ENCODE measurements at regions not wholly inside any gene's neighbourhood (a gene's known extent, or its start where the extent isn't known, plus 50 kb on each side); places are given as distances from the start of the nearest gene placed in this dataset.
"Not testable (repeated sequence)": the region's sequence is repeated elsewhere in the genome, so short reads cannot be mapped to it uniquely, and the experiment has no call there.

DNA sequence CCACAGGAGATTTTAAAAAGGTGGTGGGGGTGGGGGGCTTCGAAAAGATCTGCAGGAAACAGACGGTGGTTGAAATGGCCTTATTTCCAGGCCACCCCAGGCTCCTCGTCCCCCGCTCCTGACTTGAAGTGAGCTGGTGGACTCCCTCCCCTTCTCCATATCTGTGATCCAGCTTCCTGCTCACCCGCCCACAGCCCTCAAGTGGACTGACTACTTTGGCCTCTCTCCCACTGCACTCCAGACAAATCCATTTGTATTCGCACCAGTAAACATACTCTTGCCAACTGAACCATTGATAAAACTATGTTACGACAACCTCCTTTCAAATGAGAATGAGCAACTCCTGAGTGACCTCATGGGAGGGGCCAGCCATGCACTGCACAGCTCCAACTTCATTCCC, 259.5 kb downstream of the COL4A1 start:
- no peaks in the 10 kb centered on the region for H3K36me3 Mint-ChIP-seq
- no peaks in the 10 kb centered on the region for H3K4me1 Mint-ChIP-seq
- H3K27ac ChIP-seq (ENCODE audit: low read length): no peak overlapping the region
- DNase-seq (no peak), ATAC-seq (replicated peaks in 1 of 4) (no peak)
- H3K9me3 Mint-ChIP-seq: no peaks in the 10 kb centered on the region
- no peaks in the 10 kb centered on the region for H3K27me3 ChIP-seq (replicated peaks in 1 of 2; ENCODE audit: control insufficient read depth in 2 of 2, extremely low read depth in 1 of 2, insufficient read depth in 2 of 2, low read length in 1 of 2)
- no peaks in the 10 kb centered on the region for H3K36me3 ChIP-seq (ENCODE audit: control insufficient read depth in 2 of 2, extremely low read depth in 1 of 2, insufficient read depth in 1 of 2, low read length in 1 of 2)
- H3K27me3 Mint-ChIP-seq: peaks cover 4 to 8% of the 10 kb centered on the region in 2 donors
- H3K4me3 ChIP-seq (ENCODE audit: control insufficient read depth in 1 of 2, extremely low read depth in 1 of 2, low read length in 1 of 2): no peak overlapping the region
- ChIA-PET POLR2A (no interaction called here), CTCF (no interaction called here)
- 33% methylated on average over 5 of the region's 7 CpGs for WGBS (ENCODE audit: insufficient coverage)
- no peak overlapping the region for H3K4me3 Mint-ChIP-seq
- no peaks in the 10 kb centered on the region for H3K9me3 ChIP-seq
- H3K27ac Mint-ChIP-seq: no peak overlapping the region
- no peaks in the 10 kb centered on the region for H3K4me1 ChIP-seq (ENCODE audit: control insufficient read depth in 1 of 2, extremely low read depth in 1 of 2, insufficient read depth in 2 of 2, low read length in 2 of 2)

DNA sequence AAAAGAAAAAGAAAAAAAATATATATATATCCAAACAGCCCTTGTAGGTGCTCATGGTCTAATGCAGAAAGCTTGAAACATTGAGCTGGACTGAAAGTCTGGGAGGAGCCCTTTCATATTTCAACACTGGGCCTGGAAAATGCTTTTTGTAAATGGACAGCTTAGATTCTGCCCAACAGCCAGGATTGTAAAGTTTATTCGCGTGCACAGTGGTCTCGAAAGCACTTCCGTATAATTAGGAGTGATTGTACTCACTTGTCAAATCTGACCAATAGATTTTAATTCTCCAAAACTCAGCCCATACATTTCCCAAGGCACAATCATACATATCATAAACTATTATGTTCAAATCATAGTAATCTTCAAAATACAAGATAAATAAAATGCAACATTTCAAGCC, 260.1 kb downstream of the COL4A1 start:
- Histone ChIP-seq H3K27me3 (replicated peaks in 1 of 2; ENCODE audit: control insufficient read depth in 2 of 2, extremely low read depth in 1 of 2, insufficient read depth in 2 of 2, low read length in 1 of 2) (no peaks in the 10 kb centered on the region), H3K36me3 (ENCODE audit: control insufficient read depth in 2 of 2, extremely low read depth in 1 of 2, insufficient read depth in 1 of 2, low read length in 1 of 2) (no peaks in the 10 kb centered on the region), H3K27ac (ENCODE audit: low read length) (no peak overlapping the region), H3K9me3 (no peaks in the 10 kb centered on the region), H3K4me3 (ENCODE audit: control insufficient read depth in 1 of 2, extremely low read depth in 1 of 2, low read length in 1 of 2) (no peak overlapping the region), H3K4me1 (ENCODE audit: control insufficient read depth in 1 of 2, extremely low read depth in 1 of 2, insufficient read depth in 2 of 2, low read length in 2 of 2) (no peaks in the 10 kb centered on the region)
- no CpG with 5 or more reads among the region's 4 CpGs for whole genome bisulfite sequencing (ENCODE audit: insufficient coverage)
- H3K27me3 Mint-ChIP-seq: peaks cover 4 to 8% of the 10 kb centered on the region in 2 donors
- DNase-seq (no peak), ATAC-seq (replicated peaks in 1 of 4) (no peak)
- H3K4me3 Mint-ChIP-seq: no peak overlapping the region
- H3K9me3 Mint-ChIP-seq: no peaks in the 10 kb centered on the region
- ChIA-PET CTCF (no interaction called here), POLR2A (no interaction called here)
- no peaks in the 10 kb centered on the region for H3K36me3 Mint-ChIP-seq
- no peaks in the 10 kb centered on the region for H3K4me1 Mint-ChIP-seq
- H3K27ac Mint-ChIP-seq: no peak overlapping the region

DNA sequence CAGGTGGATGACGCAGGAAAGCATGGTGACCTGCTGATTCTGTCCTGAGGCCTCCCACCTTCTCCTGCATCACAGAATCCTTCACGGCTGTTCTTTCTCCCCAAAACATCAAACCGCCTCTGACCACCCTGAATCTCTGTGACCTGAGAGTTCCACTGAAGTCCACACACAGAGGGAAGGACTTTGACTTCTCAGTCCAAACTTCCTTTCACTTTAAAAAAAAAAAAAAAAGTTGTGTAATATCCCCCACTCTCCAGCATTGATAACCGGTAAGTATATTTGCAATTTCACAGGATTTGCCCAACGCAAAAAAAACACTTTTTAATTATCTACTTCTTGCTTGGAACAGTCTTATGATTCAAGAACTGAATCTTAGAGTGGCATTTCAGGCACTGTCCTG, 259.5 kb upstream of the IRS2 start:
- Mint-ChIP-seq H3K4me3 (no peak overlapping the region), H3K9me3 (no peaks in the 10 kb centered on the region), H3K36me3 (no peaks in the 10 kb centered on the region), H3K27ac (no peak overlapping the region), H3K4me1 (no peaks in the 10 kb centered on the region), H3K27me3 (peaks cover 4 to 8% of the 10 kb centered on the region in 2 donors)
- no peak overlapping the region for H3K27ac ChIP-seq (ENCODE audit: low read length)
- POLR2A ChIA-PET: no interaction called here
- ATAC-seq (replicated peaks in 1 of 4) (no peak), DNase-seq (no peak)
- no peaks in the 10 kb centered on the region for H3K27me3 ChIP-seq (replicated peaks in 1 of 2; ENCODE audit: control insufficient read depth in 2 of 2, extremely low read depth in 1 of 2, insufficient read depth in 2 of 2, low read length in 1 of 2)
- H3K9me3 ChIP-seq: no peaks in the 10 kb centered on the region
- CTCF ChIA-PET: no interaction called here
- H3K4me1 ChIP-seq (ENCODE audit: control insufficient read depth in 1 of 2, extremely low read depth in 1 of 2, insufficient read depth in 2 of 2, low read length in 2 of 2): no peaks in the 10 kb centered on the region
- no peak overlapping the region for H3K4me3 ChIP-seq (ENCODE audit: control insufficient read depth in 1 of 2, extremely low read depth in 1 of 2, low read length in 1 of 2)
- H3K36me3 ChIP-seq (ENCODE audit: control insufficient read depth in 2 of 2, extremely low read depth in 1 of 2, insufficient read depth in 1 of 2, low read length in 1 of 2): no peaks in the 10 kb centered on the region
- 93% methylated on average over 3 of the region's 5 CpGs for WGBS (ENCODE audit: insufficient coverage)

DNA sequence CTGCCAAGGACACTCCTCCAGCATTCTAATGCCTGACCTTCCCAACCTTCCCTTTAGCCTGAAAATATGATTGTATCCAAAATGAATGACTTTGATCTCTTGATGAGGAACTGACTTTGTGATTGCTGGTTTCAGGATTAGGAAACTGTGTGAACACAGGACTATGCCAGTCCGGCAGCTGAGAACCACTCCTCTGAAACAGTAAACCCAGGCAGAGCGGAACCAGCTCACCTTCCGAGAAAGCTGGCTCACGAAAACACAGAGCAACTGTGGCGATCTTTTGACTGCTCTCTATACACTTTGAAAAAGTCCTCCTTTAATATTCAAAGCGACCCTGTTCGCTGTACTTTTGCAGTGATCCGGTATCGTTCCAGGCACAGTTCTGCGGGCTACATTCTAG, 258.8 kb upstream of the IRS2 start:
- H3K36me3 Mint-ChIP-seq: no peaks in the 10 kb centered on the region
- POLR2A ChIA-PET: no interaction called here
- Histone ChIP-seq H3K4me1 (ENCODE audit: control insufficient read depth in 1 of 2, extremely low read depth in 1 of 2, insufficient read depth in 2 of 2, low read length in 2 of 2) (no peaks in the 10 kb centered on the region), H3K27ac (ENCODE audit: low read length) (no peak overlapping the region), H3K9me3 (no peaks in the 10 kb centered on the region), H3K4me3 (ENCODE audit: control insufficient read depth in 1 of 2, extremely low read depth in 1 of 2, low read length in 1 of 2) (no peak overlapping the region), H3K36me3 (ENCODE audit: control insufficient read depth in 2 of 2, extremely low read depth in 1 of 2, insufficient read depth in 1 of 2, low read length in 1 of 2) (no peaks in the 10 kb centered on the region), H3K27me3 (replicated peaks in 1 of 2; ENCODE audit: control insufficient read depth in 2 of 2, extremely low read depth in 1 of 2, insufficient read depth in 2 of 2, low read length in 1 of 2) (no peaks in the 10 kb centered on the region)
- DNase-seq (no peak), ATAC-seq (replicated peaks in 1 of 4) (no peak)
- H3K9me3 Mint-ChIP-seq: no peaks in the 10 kb centered on the region
- H3K27ac Mint-ChIP-seq: no peak overlapping the region
- WGBS (ENCODE audit: insufficient coverage): 83% methylated on average over 4 of the region's 10 CpGs
- no peak overlapping the region for H3K4me3 Mint-ChIP-seq
- no peaks in the 10 kb centered on the region for H3K4me1 Mint-ChIP-seq
- H3K27me3 Mint-ChIP-seq: peaks cover 4 to 8% of the 10 kb centered on the region in 2 donors
- CTCF ChIA-PET: no interaction called here

DNA sequence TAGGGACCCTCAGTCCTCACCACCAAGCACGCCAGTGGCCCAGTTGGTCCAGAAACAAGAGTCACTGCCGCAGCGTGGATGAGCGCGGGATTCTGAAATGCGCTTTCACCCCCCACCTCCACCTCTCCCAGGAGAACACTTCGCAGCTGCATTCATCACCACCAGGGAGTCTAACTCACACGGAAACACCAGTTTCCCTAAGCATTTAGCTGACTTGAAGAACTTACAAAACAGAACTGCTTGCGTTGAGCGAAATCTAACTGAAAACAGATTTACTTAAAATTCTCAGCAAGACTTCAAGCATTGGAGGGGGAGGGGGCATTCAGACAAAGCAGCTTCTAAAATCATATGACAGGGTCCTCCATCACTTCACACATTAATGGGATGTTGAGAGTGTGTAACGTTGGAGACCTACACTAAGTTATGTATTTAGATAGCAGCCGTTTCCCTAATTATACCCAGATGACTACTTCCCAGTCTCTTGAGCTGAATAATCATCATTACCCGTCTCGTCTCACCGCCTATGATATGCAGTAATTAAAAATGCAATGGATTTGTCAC, 258.2 kb upstream of the IRS2 start:
- peaks cover 4 to 8% of the 10 kb centered on the region in 2 donors for H3K27me3 Mint-ChIP-seq
- no peaks in the 10 kb centered on the region for H3K4me1 Mint-ChIP-seq
- H3K9me3 ChIP-seq: no peaks in the 10 kb centered on the region
- no peaks in the 10 kb centered on the region for H3K36me3 ChIP-seq (ENCODE audit: control insufficient read depth in 2 of 2, extremely low read depth in 1 of 2, insufficient read depth in 1 of 2, low read length in 1 of 2)
- H3K27me3 ChIP-seq (replicated peaks in 1 of 2; ENCODE audit: control insufficient read depth in 2 of 2, extremely low read depth in 1 of 2, insufficient read depth in 2 of 2, low read length in 1 of 2): no peaks in the 10 kb centered on the region
- no peak for ATAC-seq (replicated peaks in 1 of 4)
- H3K4me1 ChIP-seq (ENCODE audit: control insufficient read depth in 1 of 2, extremely low read depth in 1 of 2, insufficient read depth in 2 of 2, low read length in 2 of 2): no peaks in the 10 kb centered on the region
- H3K27ac ChIP-seq (ENCODE audit: low read length): no peak overlapping the region
- POLR2A ChIA-PET: no interaction called here
- no peak overlapping the region for H3K27ac Mint-ChIP-seq
- H3K4me3 Mint-ChIP-seq: no peak overlapping the region
- H3K36me3 Mint-ChIP-seq: no peaks in the 10 kb centered on the region
- 67% methylated on average over 8 of the region's 15 CpGs for WGBS (ENCODE audit: insufficient coverage)
- no peak overlapping the region for H3K4me3 ChIP-seq (ENCODE audit: control insufficient read depth in 1 of 2, extremely low read depth in 1 of 2, low read length in 1 of 2)
- DNase-seq: no peak
- no peaks in the 10 kb centered on the region for H3K9me3 Mint-ChIP-seq
- CTCF ChIA-PET: no interaction called here

DNA sequence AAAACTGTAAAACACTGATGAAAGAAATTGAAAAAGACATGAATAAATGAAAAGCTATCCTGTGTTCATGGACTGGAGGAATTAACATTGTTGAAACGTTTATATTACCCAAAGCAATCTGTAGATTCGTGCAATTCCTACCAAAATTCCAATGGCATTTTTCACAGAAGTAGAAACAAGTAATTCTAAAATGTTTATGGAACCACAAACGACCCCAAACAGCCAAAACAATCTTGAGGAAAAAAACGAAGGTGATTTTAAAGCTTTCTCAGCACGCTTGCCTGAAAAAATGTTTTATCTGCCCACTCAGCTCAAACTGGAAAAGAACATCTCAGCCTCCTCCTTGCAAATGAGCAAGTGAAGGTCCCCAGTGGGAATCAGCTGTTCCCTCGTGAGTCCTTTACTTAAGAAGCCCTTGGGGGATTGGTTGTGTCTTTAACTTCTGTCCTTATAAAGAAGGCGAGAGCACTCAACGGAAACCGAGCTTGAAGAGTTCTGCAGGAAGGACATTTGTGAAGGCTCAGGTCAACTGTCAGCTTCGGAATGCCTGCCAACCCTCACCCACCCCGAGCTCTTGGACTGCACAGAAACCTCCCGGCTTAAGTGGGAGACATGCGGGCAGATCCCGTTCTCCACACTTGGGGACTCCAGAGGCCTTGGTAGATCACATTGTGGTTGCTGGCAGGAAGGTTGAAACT, 256.0 kb upstream of the IRS2 start:
- POLR2A ChIA-PET: no interaction called here

DNA sequence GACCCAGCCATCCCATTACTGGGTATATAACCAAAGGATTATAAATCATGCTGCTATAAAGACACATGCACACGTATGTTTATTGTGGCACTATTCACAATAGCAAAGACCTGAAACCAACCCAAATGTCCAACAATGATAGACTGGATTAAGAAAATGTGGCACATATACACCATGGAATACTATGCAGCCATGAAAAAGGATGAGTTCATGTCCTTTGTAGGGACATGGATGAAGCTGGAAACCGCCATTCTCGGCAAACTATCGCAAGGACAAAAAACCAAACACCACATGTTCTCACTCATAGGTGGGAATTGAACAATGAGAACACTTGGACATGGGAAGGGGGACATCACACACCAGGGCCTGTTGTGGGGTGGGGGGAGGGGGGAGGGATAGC, 255.3 kb upstream of the IRS2 start:
- H3K9me3 ChIP-seq; H3K27me3 ChIP-seq (replicated peaks in 1 of 2; ENCODE audit: control insufficient read depth in 2 of 2, extremely low read depth in 1 of 2, insufficient read depth in 2 of 2, low read length in 1 of 2); ATAC-seq (replicated peaks in 1 of 4); H3K27me3 Mint-ChIP-seq; H3K36me3 ChIP-seq (ENCODE audit: control insufficient read depth in 2 of 2, extremely low read depth in 1 of 2, insufficient read depth in 1 of 2, low read length in 1 of 2); H3K4me3 Mint-ChIP-seq; H3K27ac ChIP-seq (ENCODE audit: low read length); H3K9me3 Mint-ChIP-seq; H3K27ac Mint-ChIP-seq; H3K36me3 Mint-ChIP-seq; H3K4me3 ChIP-seq (ENCODE audit: control insufficient read depth in 1 of 2, extremely low read depth in 1 of 2, low read length in 1 of 2); POLR2A ChIA-PET; H3K4me1 Mint-ChIP-seq; DNase-seq; H3K4me1 ChIP-seq (ENCODE audit: control insufficient read depth in 1 of 2, extremely low read depth in 1 of 2, insufficient read depth in 2 of 2, low read length in 2 of 2); CTCF ChIA-PET: not testable (repeated sequence)
- no CpG with 5 or more reads among the region's 4 CpGs for WGBS (ENCODE audit: insufficient coverage)

More for the DNA sequence above, 256.0 kb upstream of the IRS2 start:
- Mint-ChIP-seq H3K27ac (no peak overlapping the region), H3K9me3 (no peaks in the 10 kb centered on the region), H3K36me3 (no peaks in the 10 kb centered on the region), H3K27me3 (peaks cover 4% of the 10 kb centered on the region in 2 donors), H3K4me3 (no peak overlapping the region), H3K4me1 (no peaks in the 10 kb centered on the region)
- DNase-seq (no peak), ATAC-seq (replicated peaks in 1 of 4) (no peak)
- CTCF ChIA-PET: no interaction called here
- 100% methylated on average over 1 of the region's 14 CpGs for WGBS (ENCODE audit: insufficient coverage)
- Histone ChIP-seq H3K4me3 (ENCODE audit: control insufficient read depth in 1 of 2, extremely low read depth in 1 of 2, low read length in 1 of 2) (no peak overlapping the region), H3K27me3 (replicated peaks in 1 of 2; ENCODE audit: control insufficient read depth in 2 of 2, extremely low read depth in 1 of 2, insufficient read depth in 2 of 2, low read length in 1 of 2) (no peaks in the 10 kb centered on the region), H3K9me3 (no peaks in the 10 kb centered on the region), H3K27ac (ENCODE audit: low read length) (no peak overlapping the region), H3K36me3 (ENCODE audit: control insufficient read depth in 2 of 2, extremely low read depth in 1 of 2, insufficient read depth in 1 of 2, low read length in 1 of 2) (no peaks in the 10 kb centered on the region), H3K4me1 (ENCODE audit: control insufficient read depth in 1 of 2, extremely low read depth in 1 of 2, insufficient read depth in 2 of 2, low read length in 2 of 2) (no peaks in the 10 kb centered on the region)

Measured in T-cell (primary cell).